Pancreas (tissue), 10 donors: ENCODE measurements at regions not wholly inside any gene's neighbourhood (a gene's known extent, or its start where the extent isn't known, plus 50 kb on each side); places are given as distances from the start of the nearest gene placed in this dataset.
"Not testable (repeated sequence)": the region's sequence is repeated elsewhere in the genome, so short reads cannot be mapped to it uniquely, and the experiment has no call there.

Experiments
- ATAC-seq, 4 donors: fragments of 200-7000 bp; cut with Tn5 transposase; one replicate each; pipeline versions ENCODE4 v1.8.0 to v1.9.1; 2020; ENCODE audit warnings: mild to moderate bottlenecking in 4 of 4, moderate library complexity in 4 of 4
- DNase-seq, 6 donors: peaks; one replicate each; pipeline ENCODE4 v3.0.0-alpha.2; 2020
- FAIRE-seq: peaks from 2 replicates; lab custom pipeline; 2012; peaks lifted over from hg19 to GRCh38; lab: Jason Lieb, UNC
- H3K27ac ChIP-seq, 4 donors: fragments of 200-600 bp; sonication (generic); 1 replicate in 3 of 4; 2 replicates in 1 of 4; pipeline versions ENCODE4 v1.5.0 to v1.8.0; 2020
- H3K27me3 ChIP-seq, 4 donors: fragments of 200-600 bp; one replicate each; pipeline ENCODE4 v1.8.0; 2021
- H3K36me3 ChIP-seq, 3 donors: fragments of 200-600 bp; sonication (generic) in 1 of 3; one replicate each; pipeline versions ENCODE4 v1.5.0 to v1.8.0; 2020 to 2021
- H3K4me1 ChIP-seq, 3 donors: fragments of 200-600 bp; one replicate each; pipeline ENCODE4 v1.8.0; 2021
- H3K4me3 ChIP-seq, 4 donors: fragments of 200-600 bp; sonication (generic) in 2 of 4; one replicate each; pipeline versions ENCODE4 v1.5.0 to v1.8.0; 2020 to 2021
- H3K9me3 ChIP-seq, 4 donors: fragments of 200-600 bp; one replicate each; pipeline ENCODE4 v1.8.0; 2021
- WGBS, 2 donors: extraction: QIAGEN DNeasy Blood & Tissue Kit; methylation state at CpG; one replicate each; pipeline ENCODE4 v1.1.7; 2013; 5-methylcytosine and 5-hydroxymethylcytosine counted together
- intact Hi-C, 3 donors: fragments of 100-400 bp; cut with DNase I; formaldehyde crosslinking; loops; one replicate each; pipeline versions ENCODE4 v1.11.1 to v1.14.2; 2022
- TF ChIP-seq, protein P1 (sequence below), 4 donors: fragments of 200-600 bp; sonication (generic) in 3 of 4; IDR thresholded peaks; one replicate each; pipeline versions ENCODE4 v1.5.0 to v1.8.0; 2021; ENCODE audit warnings: antibody characterized with exemption in 4 of 4
- donor health status: healthy with polysubstance abuse.
- donor health status: DM: no; HTN: no; CAD: no; lungs with moderate emphysema.
- donor health status: DM: no; HTN: no; CAD: no.
- donor health status: control.
- donor health status: control.
- donor health status: Bipolar disorder and iron deficiency.
- donor health status: DM: yes; HTN: yes; CAD: no.
- donor health status: DM: no; HTN: no; CAD: no.
- donor health status: DM: no; HTN: no; CAD: no.
- donor health status: DM: yes; HTN: yes; CAD: no.

DNA sequence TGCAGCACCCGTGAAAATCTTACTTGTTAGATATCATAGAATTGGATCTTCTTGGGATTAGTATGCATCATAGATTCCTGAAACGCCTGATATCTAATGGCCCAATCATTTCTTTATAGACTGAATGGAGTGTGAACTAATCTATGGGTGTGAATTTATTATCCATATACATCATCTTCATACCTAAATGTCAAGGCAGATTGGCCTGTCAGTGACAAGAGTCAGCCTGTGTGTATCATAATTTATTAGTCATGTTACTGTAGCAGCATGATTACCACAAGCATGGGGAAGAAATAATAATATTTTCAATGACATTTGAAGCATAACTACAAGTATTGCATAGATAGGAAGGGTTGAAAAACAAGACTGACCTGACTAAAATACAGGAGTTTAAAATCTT is 235.8 kb downstream of the RAP2B start:
- no peak for ATAC-seq
- H3K27me3 ChIP-seq = no peaks in the 10 kb centered on the region
- TF ChIP-seq, protein P1, sequence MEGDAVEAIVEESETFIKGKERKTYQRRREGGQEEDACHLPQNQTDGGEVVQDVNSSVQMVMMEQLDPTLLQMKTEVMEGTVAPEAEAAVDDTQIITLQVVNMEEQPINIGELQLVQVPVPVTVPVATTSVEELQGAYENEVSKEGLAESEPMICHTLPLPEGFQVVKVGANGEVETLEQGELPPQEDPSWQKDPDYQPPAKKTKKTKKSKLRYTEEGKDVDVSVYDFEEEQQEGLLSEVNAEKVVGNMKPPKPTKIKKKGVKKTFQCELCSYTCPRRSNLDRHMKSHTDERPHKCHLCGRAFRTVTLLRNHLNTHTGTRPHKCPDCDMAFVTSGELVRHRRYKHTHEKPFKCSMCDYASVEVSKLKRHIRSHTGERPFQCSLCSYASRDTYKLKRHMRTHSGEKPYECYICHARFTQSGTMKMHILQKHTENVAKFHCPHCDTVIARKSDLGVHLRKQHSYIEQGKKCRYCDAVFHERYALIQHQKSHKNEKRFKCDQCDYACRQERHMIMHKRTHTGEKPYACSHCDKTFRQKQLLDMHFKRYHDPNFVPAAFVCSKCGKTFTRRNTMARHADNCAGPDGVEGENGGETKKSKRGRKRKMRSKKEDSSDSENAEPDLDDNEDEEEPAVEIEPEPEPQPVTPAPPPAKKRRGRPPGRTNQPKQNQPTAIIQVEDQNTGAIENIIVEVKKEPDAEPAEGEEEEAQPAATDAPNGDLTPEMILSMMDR (IDR thresholded peaks at IDR 0.05) = no peak
- 37 to 43% methylated on average over 2 of the region's 2 CpGs for WGBS, 2 donors
- H3K27ac ChIP-seq = no peak overlapping the region
- no peaks in the 10 kb centered on the region for H3K4me1 ChIP-seq
- intact Hi-C loops = no loop called here
- no peaks in the 10 kb centered on the region for H3K9me3 ChIP-seq
- no peaks in the 10 kb centered on the region for H3K36me3 ChIP-seq
- H3K4me3 ChIP-seq = no peak overlapping the region
- no peak for FAIRE-seq
- DNase-seq = no peak

DNA sequence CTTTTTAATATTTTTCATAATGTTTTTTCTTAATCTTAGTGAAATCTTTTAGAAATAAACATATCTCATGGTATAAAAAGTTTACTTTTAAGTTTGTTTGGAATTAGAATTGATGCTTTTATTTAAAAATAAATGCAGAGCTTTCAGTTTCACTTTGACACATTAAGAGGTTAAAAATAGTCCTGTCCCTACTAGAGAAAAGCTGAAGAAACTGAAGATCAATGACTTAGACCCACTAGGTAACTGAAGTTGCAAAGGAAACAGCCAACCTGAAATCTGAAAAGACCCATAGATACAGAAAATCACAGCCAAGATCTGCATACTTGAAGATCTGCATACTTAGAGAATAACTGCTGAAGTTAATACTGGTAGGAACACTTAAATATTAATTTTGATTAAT is 237.6 kb downstream of the RAP2B start:
- TF ChIP-seq, protein P1 (IDR thresholded peaks at IDR 0.05) = no peak
- Histone ChIP-seq H3K4me1 (no peaks in the 10 kb centered on the region), H3K27ac (no peak overlapping the region), H3K9me3 (no peaks in the 10 kb centered on the region), H3K4me3 (no peak overlapping the region), H3K27me3 (no peaks in the 10 kb centered on the region), H3K36me3 (no peaks in the 10 kb centered on the region)
- no peak for ATAC-seq
- no peak for DNase-seq
- peak; percentile 20 for FAIRE-seq
- intact Hi-C loops = no loop called here

DNA sequence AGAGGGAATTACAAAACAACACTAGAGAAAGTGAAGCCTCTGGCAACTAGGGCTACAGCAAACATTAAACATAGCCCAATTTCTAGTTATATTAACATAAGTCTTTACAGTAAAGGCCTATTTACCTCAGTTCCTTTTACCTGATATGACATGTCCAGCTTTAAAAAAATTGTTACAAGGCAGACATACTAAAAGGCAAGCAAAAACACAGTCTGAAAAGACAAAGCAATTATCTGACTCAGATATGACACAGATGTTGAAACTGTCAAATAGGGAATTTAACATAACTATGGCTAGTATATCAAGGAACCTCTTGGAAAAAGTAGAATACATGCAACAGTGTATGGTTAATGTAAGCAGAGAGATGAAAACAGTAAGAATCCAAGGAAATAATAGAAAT is 238.6 kb downstream of the RAP2B start:
- Histone ChIP-seq H3K36me3 (no peaks in the 10 kb centered on the region), H3K9me3 (no peaks in the 10 kb centered on the region), H3K4me1 (no peaks in the 10 kb centered on the region), H3K27ac (no peak overlapping the region), H3K4me3 (no peak overlapping the region), H3K27me3 (no peaks in the 10 kb centered on the region)
- DNase-seq (no peak), ATAC-seq (no peak), FAIRE-seq (no peak)
- TF ChIP-seq, protein P1 (IDR thresholded peaks at IDR 0.05) = no peak
- intact Hi-C loops = no loop called here

DNA sequence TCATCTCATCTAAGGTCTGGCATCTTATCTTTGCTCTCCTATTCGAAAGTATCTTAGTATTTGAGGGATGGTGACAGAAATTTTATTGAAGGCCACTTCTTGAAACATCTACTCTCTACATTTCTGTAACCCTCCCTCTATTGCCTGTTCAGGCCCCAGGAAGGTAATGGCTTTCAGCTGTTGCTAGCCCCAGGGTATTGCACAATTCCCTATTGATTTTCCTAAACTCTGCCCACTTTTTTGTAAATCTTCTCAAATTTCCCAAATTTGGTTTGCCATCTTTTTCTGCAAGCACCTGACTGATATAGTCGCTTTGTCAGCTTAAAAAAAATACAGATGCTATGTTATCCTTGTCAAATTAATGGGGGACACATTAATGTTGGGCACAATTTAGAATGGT is 242.1 kb downstream of the RAP2B start:
- WGBS, 2 donors = 24 to 53% methylated on average over 2 of the region's 2 CpGs
- H3K27ac ChIP-seq = no peak overlapping the region
- DNase-seq = no peak
- H3K36me3 ChIP-seq = no peaks in the 10 kb centered on the region
- no peaks in the 10 kb centered on the region for H3K9me3 ChIP-seq
- TF ChIP-seq, protein P1 (IDR thresholded peaks at IDR 0.05) = no peak
- no peaks in the 10 kb centered on the region for H3K27me3 ChIP-seq
- H3K4me3 ChIP-seq = no peak overlapping the region
- no peak for FAIRE-seq
- intact Hi-C loops = no loop called here
- no peaks in the 10 kb centered on the region for H3K4me1 ChIP-seq
- no peak for ATAC-seq

DNA sequence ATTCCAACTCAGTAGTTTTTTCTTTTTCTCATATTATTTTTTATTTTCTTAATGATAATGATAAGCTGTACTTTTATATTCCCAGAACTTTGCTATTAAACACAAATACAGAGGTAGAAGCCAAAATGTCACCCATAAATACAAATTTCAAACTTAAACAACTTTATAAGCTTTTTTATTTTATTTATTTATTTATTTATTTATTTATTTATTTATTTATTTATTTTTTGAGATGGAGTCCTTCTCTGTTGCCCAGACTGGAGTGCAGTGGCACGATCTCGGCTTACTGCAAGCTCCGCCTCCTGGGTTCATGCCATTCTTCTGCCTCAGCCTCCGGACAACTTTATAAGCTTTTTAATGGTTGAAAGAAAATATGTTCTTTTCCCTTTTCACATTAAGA is 243.3 kb downstream of the RAP2B start:
- H3K27me3 ChIP-seq, H3K4me3 ChIP-seq, FAIRE-seq, DNase-seq, H3K9me3 ChIP-seq, intact Hi-C loops, H3K36me3 ChIP-seq, H3K27ac ChIP-seq, ATAC-seq, H3K4me1 ChIP-seq: not testable (repeated sequence)
- 88 to 91% methylated on average over 4 of the region's 4 CpGs for WGBS, 2 donors

DNA sequence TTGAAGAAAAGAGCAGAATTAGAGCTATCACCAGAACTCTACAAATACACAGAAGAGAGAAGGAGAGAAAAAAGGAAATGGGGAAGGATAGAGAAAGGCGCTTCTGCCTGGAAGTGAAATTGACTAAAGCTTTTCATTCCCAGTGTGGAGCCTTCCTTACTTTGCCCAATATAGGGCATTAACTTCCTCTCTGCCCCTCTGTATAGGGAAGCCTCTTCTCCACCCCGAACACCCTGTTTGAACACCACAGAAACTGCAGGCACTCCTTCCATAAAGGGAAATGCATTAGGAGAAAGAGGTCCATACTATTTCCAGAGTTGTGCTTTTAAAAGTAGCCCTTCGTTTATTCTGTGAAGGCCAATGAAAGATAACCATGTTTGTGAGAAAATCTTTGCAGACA is 248.5 kb downstream of the RAP2B start:
- FAIRE-seq = no peak
- 31 to 39% methylated on average over 3 of the region's 3 CpGs for WGBS, 2 donors

More for the DNA sequence above, 248.5 kb downstream of the RAP2B start:
- no peaks in the 10 kb centered on the region for H3K27me3 ChIP-seq
- no peaks in the 10 kb centered on the region for H3K4me1 ChIP-seq
- H3K36me3 ChIP-seq = no peaks in the 10 kb centered on the region
- no peak overlapping the region for H3K4me3 ChIP-seq
- DNase-seq (no peak), ATAC-seq (peak in 1 of 4 donors; percentile 32)
- no peak overlapping the region for H3K27ac ChIP-seq
- intact Hi-C loops = no loop called here
- H3K9me3 ChIP-seq = no peaks in the 10 kb centered on the region
- TF ChIP-seq, protein P1 (IDR thresholded peaks at IDR 0.05) = no peak
